HepG2 (cell line): ENCODE measurements at regions not wholly inside any gene's neighbourhood (a gene's known extent, or its start where the extent isn't known, plus 50 kb on each side); places are given as distances from the start of the nearest gene placed in this dataset.

ENCODE experiments used
- AFF4 ChIP-seq: sonication (generic); formaldehyde crosslinking; IDR thresholded peaks from 2 replicates; pipeline ENCODE4 v1.4.0; 2020; ENCODE audit warnings: missing genetic modification reagents
- AGO1 ChIP-seq: fragments of 200-400 bp; formaldehyde crosslinking; IDR thresholded peaks from 2 replicates; pipeline ENCODE4 v1.6.1; 2017; ENCODE audit warnings: mild to moderate bottlenecking, low read depth, low read length, moderate library complexity; ENCODE audit not compliant: poor library complexity, severe bottlenecking
- ATRX ChIP-seq: sonication (generic); formaldehyde crosslinking; IDR thresholded peaks from 2 replicates; pipeline ENCODE4 v1.4.0; 2020; ENCODE audit warnings: missing genetic modification reagents, borderline replicate concordance
- DPF2 ChIP-seq: sonication (generic); formaldehyde crosslinking; IDR thresholded peaks from 2 replicates; pipeline ENCODE4 v1.4.0; 2020; ENCODE audit warnings: mild to moderate bottlenecking, low read depth, missing genetic modification reagents, borderline replicate concordance
- ELF1 ChIP-seq: sonication (generic); formaldehyde crosslinking; IDR thresholded peaks from 2 replicates; pipeline ENCODE4 v1.4.0; 2020; ENCODE audit warnings: missing genetic modification reagents
- FOXO1 ChIP-seq: sonication (generic); formaldehyde crosslinking; IDR thresholded peaks from 2 replicates; pipeline ENCODE4 v1.4.0; 2020; ENCODE audit warnings: missing genetic modification reagents
- HMGXB4 ChIP-seq, 2 experiments: sonication (generic) in 1 of 2; formaldehyde crosslinking in 1 of 2; IDR thresholded peaks; 2 replicates each; pipeline versions ENCODE4 v1.4.0 to v1.6.1; 2018 to 2020; ENCODE audit warnings: missing genetic modification reagents in 2 of 2, borderline replicate concordance in 1 of 2, low read depth in 1 of 2, mild to moderate bottlenecking in 1 of 2, missing biosample characterization in 1 of 2
- MIXL1 ChIP-seq: IDR thresholded peaks from 2 replicates; pipeline ENCODE4 v1.6.1; 2016
- MXD4 ChIP-seq: IDR thresholded peaks from 2 replicates; pipeline ENCODE4 v1.6.1; 2016; ENCODE audit warnings: mild to moderate bottlenecking, missing biosample characterization, missing genetic modification reagents
- NFKBIZ ChIP-seq: IDR thresholded peaks from 2 replicates; pipeline ENCODE4 v1.6.1; 2018; ENCODE audit warnings: missing genetic modification reagents, missing compliant biosample characterization
- NFYC ChIP-seq: IDR thresholded peaks from 2 replicates; pipeline ENCODE4 v1.6.1; 2016; ENCODE audit warnings: missing genetic modification reagents, missing compliant biosample characterization
- SOX13 ChIP-seq, 3 experiments: fragments of 450-650 bp in 1 of 3; sonication (generic) in 1 of 3; formaldehyde crosslinking in 1 of 3; IDR thresholded peaks in 2 of 3; conservative IDR thresholded peaks in 1 of 3; 2 replicates each; pipeline versions ENCODE4 v1.5.0 to v1.6.1; 2016 to 2020; ENCODE audit warnings: antibody characterized with exemption in 1 of 3, mild to moderate bottlenecking in 1 of 3, missing compliant biosample characterization in 1 of 3, missing genetic modification reagents in 1 of 3, moderate library complexity in 1 of 3
- YEATS2 ChIP-seq: sonication (generic); formaldehyde crosslinking; IDR thresholded peaks from 2 replicates; pipeline ENCODE4 v1.4.0; 2020; ENCODE audit warnings: missing genetic modification reagents, borderline replicate concordance
- ZBTB42 ChIP-seq: sonication (generic); formaldehyde crosslinking; IDR thresholded peaks from 2 replicates; pipeline ENCODE4 v1.5.0; 2020; ENCODE audit warnings: mild to moderate bottlenecking, missing genetic modification reagents
- ZNF3 ChIP-seq: IDR thresholded peaks from 2 replicates; pipeline ENCODE4 v1.7.0; 2017; ENCODE audit warnings: inconsistent platforms
- ZNF549 ChIP-seq: sonication (generic); formaldehyde crosslinking; IDR thresholded peaks from 2 replicates; pipeline ENCODE4 v1.5.0; 2020; ENCODE audit warnings: missing genetic modification reagents
- ZNF598 ChIP-seq: sonication (generic); formaldehyde crosslinking; IDR thresholded peaks from 2 replicates; pipeline ENCODE4 v1.5.1; 2020; ENCODE audit warnings: mild to moderate bottlenecking, missing genetic modification reagents, borderline replicate concordance
- ZNF644 ChIP-seq: IDR thresholded peaks from 2 replicates; pipeline ENCODE4 v1.6.1; 2016; ENCODE audit warnings: low read depth
- TF ChIP-seq, protein P1 (sequence below): sonication (generic); IDR thresholded peaks from 2 replicates; pipeline ENCODE4 v1.6.1; 2016; ENCODE audit warnings: low read depth, borderline replicate concordance
- TF ChIP-seq, protein P2 (sequence below): sonication (generic); formaldehyde crosslinking; IDR thresholded peaks from 2 replicates; pipeline ENCODE4 v1.9.0; 2021; ENCODE audit warnings: missing genetic modification reagents, mild to moderate bottlenecking, borderline replicate concordance

DNA sequence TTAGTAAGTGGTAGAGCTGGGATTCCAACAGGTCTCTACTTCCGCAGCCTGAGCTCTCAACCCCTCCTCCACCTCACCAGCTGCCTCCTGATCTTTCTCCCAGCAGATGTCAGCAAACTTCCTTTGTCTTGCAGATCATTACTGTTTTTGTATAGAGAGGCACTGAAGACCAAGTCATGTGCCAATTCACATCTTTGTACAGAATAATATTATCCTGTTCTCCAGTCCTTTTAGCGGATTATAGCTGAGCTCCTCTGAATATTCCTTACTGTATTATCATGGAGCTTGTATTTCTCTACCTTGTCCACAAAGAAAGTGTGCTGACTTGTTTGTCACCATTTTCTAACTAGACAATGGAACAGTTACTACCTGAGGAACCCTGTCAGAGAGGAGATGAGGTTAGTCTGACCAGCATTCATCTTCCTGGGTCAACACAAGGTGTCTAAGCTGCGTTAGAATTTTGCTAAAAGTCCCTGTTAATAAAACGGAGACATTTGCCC is 142.3 kb upstream of the ARHGAP5 start (continued):
- TF ChIP-seq AGO1 = no peak
- TF ChIP-seq ELF1 (CRISPR knock-in tag) = peak; percentile 65
- peak; percentile 38; the same call in 1 of the 2 replicates for TF ChIP-seq FOXO1 (CRISPR knock-in tag)
- peak; percentile 85; the same call in 1 of the 2 replicates for TF ChIP-seq ATRX (CRISPR knock-in tag)
- TF ChIP-seq AFF4 (CRISPR knock-in tag) = no peak
- TF ChIP-seq YEATS2 (CRISPR knock-in tag) = peak; percentile 76; the same call in 1 of the 2 replicates
- TF ChIP-seq ZNF598 (CRISPR knock-in tag) = no peak
- TF ChIP-seq ZNF644 (CRISPR knock-in tag) = 0 out of 2 replicates have a peak, but pooled peaks have one; percentile 15
- TF ChIP-seq MXD4 = 0 out of 2 replicates have a peak, but pooled peaks have one; percentile 31
- peak; percentile 20 to 91; a peak in 2 of 4 replicates for TF ChIP-seq HMGXB4 (CRISPR knock-in tag; IDR thresholded peaks at IDR 0.05; ENCODE audit: borderline replicate concordance in 1 of 2, low read depth in 1 of 2)
- TF ChIP-seq NFKBIZ = peak; percentile 63; the same call in 1 of the 2 replicates
- no peak for TF ChIP-seq SOX13 (IDR thresholded peaks at IDR 0.05)
- peak in 1 of 2 experiments; percentile 65; a peak in 2 of 4 replicates for TF ChIP-seq SOX13 (CRISPR knock-in tag; conservative IDR thresholded peaks at IDR 0.05 in 1 of 2, IDR thresholded peaks at IDR 0.05 in 1 of 2)
- no peak for TF ChIP-seq ZBTB42 (CRISPR knock-in tag)
- TF ChIP-seq DPF2 (CRISPR knock-in tag) = no peak
- TF ChIP-seq, protein P1, sequence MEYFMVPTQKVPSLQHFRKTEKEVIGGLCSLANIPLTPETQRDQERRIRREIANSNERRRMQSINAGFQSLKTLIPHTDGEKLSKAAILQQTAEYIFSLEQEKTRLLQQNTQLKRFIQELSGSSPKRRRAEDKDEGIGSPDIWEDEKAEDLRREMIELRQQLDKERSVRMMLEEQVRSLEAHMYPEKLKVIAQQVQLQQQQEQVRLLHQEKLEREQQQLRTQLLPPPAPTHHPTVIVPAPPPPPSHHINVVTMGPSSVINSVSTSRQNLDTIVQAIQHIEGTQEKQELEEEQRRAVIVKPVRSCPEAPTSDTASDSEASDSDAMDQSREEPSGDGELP = peak; percentile 82; the same call in 1 of the 2 replicates
- TF ChIP-seq, protein P2, sequence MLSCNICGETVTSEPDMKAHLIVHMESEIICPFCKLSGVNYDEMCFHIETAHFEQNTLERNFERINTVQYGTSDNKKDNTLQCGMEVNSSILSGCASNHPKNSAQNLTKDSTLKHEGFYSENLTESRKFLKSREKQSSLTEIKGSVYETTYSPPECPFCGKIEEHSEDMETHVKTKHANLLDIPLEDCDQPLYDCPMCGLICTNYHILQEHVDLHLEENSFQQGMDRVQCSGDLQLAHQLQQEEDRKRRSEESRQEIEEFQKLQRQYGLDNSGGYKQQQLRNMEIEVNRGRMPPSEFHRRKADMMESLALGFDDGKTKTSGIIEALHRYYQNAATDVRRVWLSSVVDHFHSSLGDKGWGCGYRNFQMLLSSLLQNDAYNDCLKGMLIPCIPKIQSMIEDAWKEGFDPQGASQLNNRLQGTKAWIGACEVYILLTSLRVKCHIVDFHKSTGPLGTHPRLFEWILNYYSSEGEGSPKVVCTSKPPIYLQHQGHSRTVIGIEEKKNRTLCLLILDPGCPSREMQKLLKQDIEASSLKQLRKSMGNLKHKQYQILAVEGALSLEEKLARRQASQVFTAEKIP (CRISPR knock-in tag) = no peak
- TF ChIP-seq MIXL1 (CRISPR knock-in tag) = peak; percentile 72
- 0 out of 2 replicates have a peak, but pooled peaks have one; percentile 14 for TF ChIP-seq ZNF3 (CRISPR knock-in tag)
- TF ChIP-seq NFYC = no peak
- TF ChIP-seq ZNF549 (CRISPR knock-in tag) = no peak
